Aorta (tissue), 5 donors: ENCODE measurements at regions not wholly inside any gene's neighbourhood (a gene's known extent, or its start where the extent isn't known, plus 50 kb on each side); places are given as distances from the start of the nearest gene placed in this dataset.
A peak's percentile ranks its signal among the peaks of the same experiment; 100 is the strongest.
"Not testable (repeated sequence)": the region's sequence is repeated elsewhere in the genome, so short reads cannot be mapped to it uniquely, and the experiment has no call there.

Experiments used
- ATAC-seq: fragments of 200-7000 bp; cut with Tn5 transposase; one replicate; pipeline ENCODE4 v1.9.1; 2022; ENCODE audit warnings: moderate library complexity; ENCODE audit not compliant: low FRiP score
- DNase-seq, 2 donors: peaks; one replicate each; pipeline ENCODE4 v3.0.0-alpha.2; 2020
- H3K27ac ChIP-seq, 2 donors: one replicate each; pipeline ENCODE4 v1.5.1; 2013; ENCODE audit warnings: low read length in 2 of 2, mild to moderate bottlenecking in 2 of 2, moderate library complexity in 2 of 2, control low read depth in 1 of 2, inconsistent platforms in 1 of 2, low read depth in 1 of 2
- H3K27me3 ChIP-seq, 2 donors: one replicate each; pipeline ENCODE4 v1.6.1; 2013; ENCODE audit warnings: control low read depth in 1 of 2, low read length in 1 of 2, mild to moderate bottlenecking in 1 of 2, moderate library complexity in 1 of 2; ENCODE audit not compliant: insufficient read depth in 2 of 2, control insufficient read depth in 1 of 2
- H3K36me3 ChIP-seq, 2 donors: one replicate each; pipeline ENCODE4 v1.6.1; 2013; ENCODE audit warnings: control low read depth in 1 of 2, low read length in 1 of 2, mild to moderate bottlenecking in 1 of 2; ENCODE audit not compliant: insufficient read depth in 2 of 2, control insufficient read depth in 1 of 2
- H3K4me1 ChIP-seq, 2 donors: one replicate each; pipeline ENCODE4 v1.6.1; 2013; ENCODE audit warnings: low read length in 2 of 2, control low read depth in 1 of 2, mild to moderate bottlenecking in 1 of 2, moderate library complexity in 1 of 2; ENCODE audit not compliant: insufficient read depth in 2 of 2, control insufficient read depth in 1 of 2
- H3K4me3 ChIP-seq, 2 donors: one replicate each; pipeline ENCODE4 v1.5.1; 2013; ENCODE audit warnings: low read length in 2 of 2, control low read depth in 1 of 2, mild to moderate bottlenecking in 1 of 2
- H3K9me3 ChIP-seq: one replicate; pipeline ENCODE4 v1.6.1; 2013; ENCODE audit warnings: mild to moderate bottlenecking, low read length; ENCODE audit not compliant: control insufficient read depth
- WGBS, 2 donors: extraction: QIAGEN DNeasy Blood & Tissue Kit; methylation state at CpG; one replicate each; pipeline ENCODE4 v1.1.7; 2013; 5-methylcytosine and 5-hydroxymethylcytosine counted together
- intact Hi-C, 2 donors: fragments of 100-400 bp; cut with DNase I; formaldehyde crosslinking; loops; one replicate each; pipeline versions ENCODE4 v1.14.2 to v1.15.0; 2022
- donor health status: healthy with polysubstance abuse.
- donor health status: Bipolar disorder and iron deficiency.
- donor health status: DM: no; HTN: no; CAD: no.
- donor health status: DM: no; HTN: no; CAD: no.
- donor health status: DM: yes; HTN: yes; CAD: no.

GRCh38 chr11:103807806-103808205 is 228.6 kb upstream of the DDI1 start:
- 9 to 16% methylated on average over 1 of the region's 1 CpG for WGBS, 2 donors
- Histone ChIP-seq H3K27me3 (no peaks in the 10 kb centered on the region), H3K36me3 (no peaks in the 10 kb centered on the region), H3K4me1 (peaks cover 0 to 4% of the 10 kb centered on the region in 2 donors), H3K27ac (no peak overlapping the region), H3K9me3 (no peaks in the 10 kb centered on the region), H3K4me3 (no peak overlapping the region)
- no peak for ATAC-seq
- intact Hi-C loops: no loop called here
- no peak for DNase-seq

- DNase-seq (no peak), ATAC-seq (no peak)
- Histone ChIP-seq H3K4me1 (peaks cover 0 to 4% of the 10 kb centered on the region in 2 donors), H3K4me3 (no peak overlapping the region), H3K27ac (no peak overlapping the region), H3K9me3 (no peaks in the 10 kb centered on the region), H3K27me3 (no peaks in the 10 kb centered on the region), H3K36me3 (no peaks in the 10 kb centered on the region)
- 94 to 98% methylated on average over 3 of the region's 3 CpGs for WGBS, 2 donors
- intact Hi-C loops: no loop called here
Observed at GRCh38 chr11:103808252-103808651, 228.2 kb upstream of the DDI1 start.

GRCh38 chr11:103811870-103812455 is 224.5 kb upstream of the DDI1 start:
- H3K27ac ChIP-seq: no peak overlapping the region
- intact Hi-C loops: no loop called here
- no peak overlapping the region for H3K4me3 ChIP-seq
- ATAC-seq (no peak), DNase-seq (no peak)
- H3K9me3 ChIP-seq: no peaks in the 10 kb centered on the region
- H3K36me3 ChIP-seq: no peaks in the 10 kb centered on the region
- H3K4me1 ChIP-seq: no peaks in the 10 kb centered on the region
- 85 to 89% methylated on average over 3 of the region's 3 CpGs for WGBS, 2 donors
- H3K27me3 ChIP-seq: no peaks in the 10 kb centered on the region

DNA sequence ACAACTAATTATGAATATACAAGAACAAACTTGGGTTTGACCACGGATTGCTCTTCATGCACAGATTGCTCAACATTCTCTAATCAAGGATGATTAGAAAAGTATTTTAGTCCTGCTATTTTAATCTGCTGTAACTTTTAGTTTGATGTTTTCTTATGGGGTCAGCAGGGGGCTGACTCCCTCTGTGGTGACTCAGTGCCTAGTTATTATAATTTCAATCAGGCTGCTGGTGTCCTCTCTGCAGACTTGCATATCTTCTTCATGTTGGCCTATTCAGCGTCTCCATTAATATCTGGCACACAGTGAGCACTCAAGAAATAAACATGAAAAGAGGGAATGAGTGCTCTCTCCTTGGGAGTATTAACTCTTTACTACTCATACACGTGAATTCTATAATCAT is 223.8 kb upstream of the DDI1 start:
- intact Hi-C loops: no loop called here
- H3K27ac ChIP-seq: no peak overlapping the region
- WGBS, 2 donors: 85 to 96% methylated on average over 3 of the region's 3 CpGs
- no peak overlapping the region for H3K4me3 ChIP-seq
- ATAC-seq (no peak), DNase-seq (no peak)
- no peaks in the 10 kb centered on the region for H3K9me3 ChIP-seq
- no peaks in the 10 kb centered on the region for H3K4me1 ChIP-seq
- no peaks in the 10 kb centered on the region for H3K36me3 ChIP-seq
- no peaks in the 10 kb centered on the region for H3K27me3 ChIP-seq

DNA sequence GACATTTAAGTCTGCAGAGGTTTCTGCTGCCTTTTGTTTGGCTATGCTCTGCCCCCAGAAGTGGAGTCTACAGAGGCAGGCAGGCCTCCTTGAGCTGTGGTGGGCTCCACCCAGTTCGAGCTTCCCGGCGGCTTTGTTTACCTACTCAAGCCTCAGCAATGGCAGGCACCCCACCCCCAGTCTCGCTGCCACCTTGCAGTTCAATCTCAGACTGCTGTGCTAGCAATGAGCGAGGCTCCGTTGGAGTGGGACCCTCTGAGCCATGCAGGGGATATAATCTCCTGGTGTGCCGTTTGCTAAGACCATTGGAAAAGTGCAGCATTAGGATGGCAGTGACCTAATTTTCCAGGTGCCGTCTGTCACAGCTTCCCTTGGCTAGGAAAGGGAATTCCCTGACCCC is 216.1 kb upstream of the DDI1 start:
- H3K36me3 ChIP-seq, H3K9me3 ChIP-seq, ATAC-seq, H3K4me1 ChIP-seq, H3K4me3 ChIP-seq, intact Hi-C loops, H3K27ac ChIP-seq, H3K27me3 ChIP-seq: not testable (repeated sequence)
- DNase-seq: peak in 1 of 2 donors; percentile 50
- WGBS, 2 donors: 81 to 91% methylated on average over 8 of the region's 8 CpGs

GRCh38 chr11:103824116-103824515 is 212.3 kb upstream of the DDI1 start:
- H3K36me3 ChIP-seq: no peaks in the 10 kb centered on the region
- H3K9me3 ChIP-seq: no peaks in the 10 kb centered on the region
- H3K27ac ChIP-seq: no peak overlapping the region
- H3K4me1 ChIP-seq: no peaks in the 10 kb centered on the region
- 90 to 94% methylated on average over 1 of the region's 1 CpG for WGBS, 2 donors
- intact Hi-C loops: no loop called here
- no peak overlapping the region for H3K4me3 ChIP-seq
- no peaks in the 10 kb centered on the region for H3K27me3 ChIP-seq
- no peak for ATAC-seq
- no peak for DNase-seq

DNA sequence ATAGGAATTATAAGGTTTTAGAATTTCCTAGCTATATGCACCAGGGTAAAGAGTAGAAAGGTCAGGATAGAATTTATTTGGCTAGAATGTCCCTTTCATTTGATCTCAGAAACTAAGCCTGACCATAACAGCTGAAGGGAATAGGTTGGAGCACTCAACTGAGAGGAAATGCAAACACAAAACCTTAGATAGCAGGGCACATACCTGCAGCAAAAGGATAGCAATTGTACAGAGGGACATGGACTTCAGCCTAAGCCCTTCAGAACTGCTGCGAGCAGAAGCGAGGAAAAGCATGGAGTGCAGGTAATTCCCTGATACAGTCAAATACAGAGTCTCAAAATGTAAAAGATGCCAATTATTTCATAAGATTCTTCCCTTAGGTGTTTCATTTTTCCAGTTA is 211.0 kb upstream of the DDI1 start:
- no peaks in the 10 kb centered on the region for H3K27me3 ChIP-seq
- DNase-seq (no peak), ATAC-seq (no peak)
- no peaks in the 10 kb centered on the region for H3K4me1 ChIP-seq
- WGBS, 2 donors: 95 to 100% methylated on average over 2 of the region's 2 CpGs
- H3K36me3 ChIP-seq: no peaks in the 10 kb centered on the region
- peaks cover 2% of the 10 kb centered on the region for H3K9me3 ChIP-seq
- intact Hi-C loops: no loop called here
- no peak overlapping the region for H3K4me3 ChIP-seq
- H3K27ac ChIP-seq: no peak overlapping the region

DNA sequence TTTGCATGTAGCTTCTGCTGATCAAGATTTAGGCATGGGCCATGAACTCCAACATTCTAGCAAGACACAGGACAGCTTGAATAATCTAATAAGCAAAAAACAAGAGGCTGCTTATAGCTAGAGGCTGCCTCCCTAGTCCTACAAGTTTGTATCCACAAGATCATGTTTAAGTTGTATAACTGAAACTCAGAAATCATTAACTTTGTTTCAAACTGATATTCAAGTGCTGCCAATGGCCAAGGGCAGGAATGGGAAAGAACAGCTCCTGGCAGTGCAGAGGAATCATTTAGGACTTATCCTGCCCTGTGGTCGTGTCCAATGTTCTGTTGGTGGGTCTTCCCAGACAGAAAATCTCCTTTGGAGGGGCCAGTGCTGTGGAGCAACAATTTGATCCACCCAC is 209.6 kb upstream of the DDI1 start:
- no peaks in the 10 kb centered on the region for H3K27me3 ChIP-seq
- 57 to 64% methylated on average over 1 of the region's 1 CpG for WGBS, 2 donors
- no peak overlapping the region for H3K27ac ChIP-seq

DNA sequence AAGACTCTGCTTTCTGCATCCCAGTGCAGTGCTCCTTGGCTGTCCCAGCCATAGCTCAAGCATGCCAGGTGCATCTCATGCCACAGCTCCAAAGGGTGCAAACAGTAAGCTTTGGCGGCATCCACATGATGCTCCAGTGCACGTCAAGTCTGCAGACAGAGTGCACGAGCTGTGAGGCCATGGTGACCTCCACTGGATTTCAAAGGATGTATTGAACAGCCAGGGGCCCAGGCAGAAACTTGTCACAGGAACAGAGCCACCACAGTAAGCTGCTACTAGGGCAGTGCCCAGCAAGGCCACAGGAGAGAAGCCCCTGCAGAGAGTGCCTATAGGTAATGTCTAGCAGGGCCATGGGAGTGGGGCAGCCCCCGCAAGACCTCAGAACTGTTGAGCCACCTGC is 206.8 kb upstream of the DDI1 start:
- 96 to 97% methylated on average over 4 of the region's 4 CpGs for WGBS, 2 donors
- H3K27me3 ChIP-seq: no peaks in the 10 kb centered on the region
- H3K4me3 ChIP-seq: no peak overlapping the region

More for the DNA sequence above, 209.6 kb upstream of the DDI1 start:
- H3K36me3 ChIP-seq: no peaks in the 10 kb centered on the region
- ATAC-seq (no peak), DNase-seq (no peak)
- intact Hi-C loops: no loop called here
- H3K4me3 ChIP-seq: no peak overlapping the region
- no peaks in the 10 kb centered on the region for H3K4me1 ChIP-seq
- H3K9me3 ChIP-seq: peaks cover 2% of the 10 kb centered on the region

More for the DNA sequence above, 206.8 kb upstream of the DDI1 start:
- ATAC-seq (no peak), DNase-seq (no peak)
- intact Hi-C loops: no loop called here
- Histone ChIP-seq H3K4me1 (no peaks in the 10 kb centered on the region), H3K36me3 (no peaks in the 10 kb centered on the region), H3K27ac (no peak overlapping the region), H3K9me3 (peaks cover 3% of the 10 kb centered on the region)
